HS-5 (cell line): ENCODE measurements at regions not wholly inside any gene's neighbourhood (a gene's known extent, or its start where the extent isn't known, plus 50 kb on each side); places are given as distances from the start of the nearest gene placed in this dataset.
"Not testable (repeated sequence)": the region's sequence is repeated elsewhere in the genome, so short reads cannot be mapped to it uniquely, and the experiment has no call there.

Source experiments
- DNase-seq: peaks from one replicate; pipeline ENCODE4 v3.0.0-alpha.2; 2012; ENCODE audit warnings: low read depth

- DNase-seq, result not testable (repeated sequence)
Observed at GRCh38 chr17:26936645-26937044, 357.3 kb upstream of the WSB1 start.

- DNase-seq, result not testable (repeated sequence)
Observed at GRCh38 chr17:26937750-26938322, 356.1 kb upstream of the WSB1 start.

GRCh38 chr17:26939755-26940154 lies 354.2 kb upstream of the WSB1 start:
- DNase-seq, result not testable (repeated sequence)

GRCh38 chr17:26940587-26940986 lies 353.3 kb upstream of the WSB1 start:
- not testable (repeated sequence) for DNase-seq

GRCh38 chr17:26962255-26963162 lies 331.4 kb upstream of the WSB1 start:
- no peak for DNase-seq

- no peak for DNase-seq
Observed at GRCh38 chr17:26963163-26963503, 330.8 kb upstream of the WSB1 start.

GRCh38 chr17:26965898-26966624 lies 327.9 kb upstream of the WSB1 start:
- not testable (repeated sequence) for DNase-seq

- DNase-seq, result not testable (repeated sequence)
Observed at GRCh38 chr17:26966625-26967179, 327.2 kb upstream of the WSB1 start.

- not testable (repeated sequence) for DNase-seq
Observed at GRCh38 chr17:26981845-26982425, 312.0 kb upstream of the WSB1 start.

GRCh38 chr17:26982563-26982962 lies 311.4 kb upstream of the WSB1 start:
- DNase-seq, result not testable (repeated sequence)

GRCh38 chr17:26987851-26988250 lies 306.1 kb upstream of the WSB1 start:
- peak; percentile 6 for DNase-seq

- not testable (repeated sequence) for DNase-seq
Observed at GRCh38 chr17:26994648-26995047, 299.3 kb upstream of the WSB1 start.

GRCh38 chr17:26996146-26996916 lies 297.6 kb upstream of the WSB1 start:
- DNase-seq, result not testable (repeated sequence)

GRCh38 chr17:27007734-27008531 lies 286.0 kb upstream of the WSB1 start:
- not testable (repeated sequence) for DNase-seq

GRCh38 chr17:27009087-27009486 lies 284.8 kb upstream of the WSB1 start:
- DNase-seq, result no peak

- DNase-seq, result not testable (repeated sequence)
Observed at GRCh38 chr17:27010138-27010537, 283.8 kb upstream of the WSB1 start.

- not testable (repeated sequence) for DNase-seq
Observed at GRCh38 chr17:27030552-27030951, 263.4 kb upstream of the WSB1 start.

- no peak for DNase-seq
Observed at GRCh38 chr17:27038676-27039075, 255.2 kb upstream of the WSB1 start.

GRCh38 chr17:27045039-27045438 lies 248.9 kb upstream of the WSB1 start:
- not testable (repeated sequence) for DNase-seq

GRCh38 chr17:27049104-27049784 lies 244.7 kb upstream of the WSB1 start:
- no peak for DNase-seq
